BE2C (cell line): ENCODE measurements at regions not wholly inside any gene's neighbourhood (a gene's known extent, or its start where the extent isn't known, plus 50 kb on each side); places are given as distances from the start of the nearest gene placed in this dataset.
"Not testable (repeated sequence)": the region's sequence is repeated elsewhere in the genome, so short reads cannot be mapped to it uniquely, and the experiment has no call there.

Source experiments
- DNase-seq: peaks from one replicate; pipeline ENCODE4 v3.0.0-alpha.2; 2020
- H3K27me3 ChIP-seq: fragments of 250-450 bp; sonication (Bioruptor Pico); 2 replicates; pipeline ENCODE4 v1.5.1; 2020; ENCODE audit warnings: mild to moderate bottlenecking
- H3K36me3 ChIP-seq: fragments of 250-450 bp; sonication (Bioruptor Pico); 2 replicates; pipeline ENCODE4 v1.5.1; 2020; ENCODE audit warnings: mild to moderate bottlenecking
- H3K4me1 ChIP-seq: fragments of 250-450 bp; sonication (Bioruptor Pico); 2 replicates; pipeline ENCODE4 v1.5.1; 2020
- H3K4me3 ChIP-seq: 2 replicates; pipeline ENCODE4 v1.5.1; 2011; ENCODE audit warnings: low read depth, low read length
- H3K9me3 ChIP-seq: fragments of 250-450 bp; sonication (Bioruptor Pico); 2 replicates; pipeline ENCODE4 v1.5.1; 2020
- CTCF ChIP-seq: IDR thresholded peaks from 2 replicates; pipeline ENCODE4 v1.5.1; 2012; ENCODE audit warnings: mild to moderate bottlenecking, low read depth, low read length

DNA sequence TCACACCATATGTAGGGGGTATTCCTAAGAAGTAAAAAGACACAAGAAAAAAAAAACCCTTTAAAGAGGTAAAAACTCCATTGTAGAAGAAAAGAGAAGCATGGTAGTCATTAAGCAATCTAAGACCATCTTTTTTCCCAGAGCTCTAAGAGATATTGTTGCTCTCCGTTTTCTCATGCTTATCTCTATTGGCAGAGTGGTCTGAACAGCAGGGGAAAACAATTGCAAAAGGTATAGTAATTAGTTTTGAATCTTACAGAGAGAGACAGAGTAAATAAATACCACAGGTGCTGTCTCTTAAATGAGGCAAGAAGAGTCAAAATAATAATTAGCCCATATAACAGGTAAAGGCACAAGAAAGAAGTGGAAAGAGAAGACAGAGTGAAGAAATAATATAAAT, 821.4 kb upstream of the CA10 start:
- Histone ChIP-seq H3K4me1 (no peaks in the 10 kb centered on the region), H3K9me3 (no peaks in the 10 kb centered on the region), H3K36me3 (no peaks in the 10 kb centered on the region), H3K4me3 (no peak overlapping the region), H3K27me3 (no peaks in the 10 kb centered on the region; the same call in 1 of the 2 replicates)
- no peak for DNase-seq
- no peak for TF ChIP-seq CTCF

- no peaks in the 10 kb centered on the region for H3K9me3 ChIP-seq
- no peaks in the 10 kb centered on the region for H3K36me3 ChIP-seq
- TF ChIP-seq CTCF: no peak
- no peak overlapping the region for H3K4me3 ChIP-seq
- DNase-seq: no peak
- no peaks in the 10 kb centered on the region for H3K27me3 ChIP-seq
- H3K4me1 ChIP-seq: no peaks in the 10 kb centered on the region
Measured at GRCh38 chr17:52965856-52966255, 807.3 kb upstream of the CA10 start.

DNA sequence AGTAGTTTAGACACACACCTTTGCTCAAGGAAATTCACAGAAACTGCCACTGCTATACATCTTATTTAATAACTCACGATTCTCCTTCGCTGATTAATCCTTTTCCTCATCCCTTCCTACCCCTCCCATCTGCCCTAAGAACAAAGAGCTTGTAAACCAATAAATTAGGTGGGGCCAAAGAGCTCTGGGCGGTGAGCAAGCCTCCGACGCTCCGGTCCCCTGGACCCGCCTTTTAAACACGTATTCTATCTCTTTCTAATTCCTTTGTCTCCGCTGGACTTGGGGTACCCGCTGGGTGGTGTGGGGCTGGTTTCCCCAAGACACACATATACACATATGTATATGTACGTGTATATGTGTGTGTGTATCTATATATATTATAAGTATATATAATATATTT, 803.2 kb upstream of the CA10 start:
- not testable (repeated sequence) for H3K4me1 ChIP-seq, DNase-seq, H3K9me3 ChIP-seq, H3K36me3 ChIP-seq, H3K27me3 ChIP-seq, H3K4me3 ChIP-seq

- Histone ChIP-seq H3K4me1 (peaks cover 8% of the 10 kb centered on the region), H3K27me3 (no peaks in the 10 kb centered on the region), H3K9me3 (no peaks in the 10 kb centered on the region), H3K4me3 (no peak overlapping the region), H3K36me3 (no peaks in the 10 kb centered on the region)
- TF ChIP-seq CTCF: no peak
- DNase-seq: no peak
Measured at GRCh38 chr17:52957411-52957810, 798.9 kb upstream of the CA10 start.

DNA sequence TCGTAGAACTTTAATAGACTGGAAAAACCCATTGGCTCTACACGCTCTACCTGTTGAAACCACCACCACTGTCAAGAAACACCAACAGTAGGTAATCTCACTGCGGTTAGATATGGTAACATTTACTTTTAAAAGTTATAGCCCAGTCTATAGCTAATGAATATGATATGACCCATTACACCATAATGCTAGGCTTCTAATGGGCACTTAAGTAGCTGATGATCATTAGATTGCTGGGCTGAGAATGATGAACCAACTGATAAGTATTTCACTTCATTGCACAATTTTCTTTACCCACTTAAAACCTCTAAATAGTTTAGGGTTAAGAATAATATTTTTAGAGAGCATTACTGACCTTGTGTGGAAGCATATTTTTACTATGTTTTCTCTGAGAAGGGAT, 788.9 kb upstream of the CA10 start:
- no peaks in the 10 kb centered on the region for H3K9me3 ChIP-seq
- no peak for TF ChIP-seq CTCF
- no peak overlapping the region for H3K4me3 ChIP-seq

GRCh38 chr17:52938623-52939230, 780.2 kb upstream of the CA10 start:
- TF ChIP-seq CTCF: no peak
- no peak for DNase-seq
- Histone ChIP-seq H3K27me3 (no peaks in the 10 kb centered on the region), H3K36me3 (no peaks in the 10 kb centered on the region), H3K4me3 (no peak overlapping the region), H3K4me1 (no peaks in the 10 kb centered on the region), H3K9me3 (no peaks in the 10 kb centered on the region)

More for the DNA sequence above, 788.9 kb upstream of the CA10 start:
- Histone ChIP-seq H3K36me3 (no peaks in the 10 kb centered on the region), H3K27me3 (no peaks in the 10 kb centered on the region), H3K4me1 (peaks cover 7% of the 10 kb centered on the region)
- no peak for DNase-seq

DNA sequence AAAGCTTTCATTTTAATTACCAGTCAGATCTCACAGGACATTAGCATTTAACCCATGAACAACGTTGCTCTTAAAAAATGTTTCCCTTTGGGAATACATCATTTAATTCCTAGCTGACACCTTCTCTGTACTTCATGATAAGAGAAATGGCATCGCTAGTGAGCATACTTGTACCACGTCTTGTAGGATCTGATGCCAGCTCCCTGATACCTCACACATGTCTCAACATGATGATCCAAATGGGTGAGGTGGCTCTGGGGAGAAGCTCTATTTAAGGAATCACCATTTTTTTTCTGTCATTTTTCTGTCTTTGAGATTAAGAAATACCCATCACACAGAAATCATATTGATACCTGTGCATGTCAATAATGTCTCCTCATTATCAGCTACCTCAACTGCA, 772.1 kb upstream of the CA10 start:
- H3K4me1 ChIP-seq: no peaks in the 10 kb centered on the region
- TF ChIP-seq CTCF: no peak
- no peaks in the 10 kb centered on the region for H3K27me3 ChIP-seq
- DNase-seq: no peak
- H3K9me3 ChIP-seq: no peaks in the 10 kb centered on the region
- no peak overlapping the region for H3K4me3 ChIP-seq
- no peaks in the 10 kb centered on the region for H3K36me3 ChIP-seq
